AG08395 (cell line): ENCODE measurements at regions not wholly inside any gene's neighbourhood (a gene's known extent, or its start where the extent isn't known, plus 50 kb on each side); places are given as distances from the start of the nearest gene placed in this dataset.

Experiments used
- DNase-seq: peaks from one replicate; pipeline ENCODE4 v3.0.0; 2012; ENCODE audit warnings: mixed read lengths, low spot score

DNA sequence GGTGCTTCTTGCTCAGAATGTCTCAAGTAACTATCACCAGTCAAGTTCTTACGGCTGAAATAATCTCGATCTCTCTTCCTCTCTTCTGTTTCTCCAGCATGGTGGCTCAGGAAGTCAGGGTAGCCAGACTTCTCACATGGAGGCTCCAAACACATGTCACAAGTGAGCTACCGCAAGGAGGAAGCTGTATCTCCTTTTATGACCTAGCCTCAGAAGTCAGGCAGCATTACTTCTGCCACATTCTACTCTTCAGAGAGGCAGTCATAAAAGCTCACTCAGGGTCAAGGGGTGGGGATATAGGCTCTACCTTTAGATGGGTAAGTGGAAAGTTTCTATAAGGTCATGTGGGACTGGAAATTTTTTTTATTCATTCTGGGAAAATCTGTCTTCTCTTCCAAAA, 86.6 kb upstream of the NEO1 start:
- DNase-seq, result no peak

GRCh38 chr15:72964542-72964941, 87.7 kb upstream of the NEO1 start:
- DNase-seq, result no peak

- DNase-seq, result no peak
Measured at GRCh38 chr15:72964135-72964534, 88.1 kb upstream of the NEO1 start.

DNA sequence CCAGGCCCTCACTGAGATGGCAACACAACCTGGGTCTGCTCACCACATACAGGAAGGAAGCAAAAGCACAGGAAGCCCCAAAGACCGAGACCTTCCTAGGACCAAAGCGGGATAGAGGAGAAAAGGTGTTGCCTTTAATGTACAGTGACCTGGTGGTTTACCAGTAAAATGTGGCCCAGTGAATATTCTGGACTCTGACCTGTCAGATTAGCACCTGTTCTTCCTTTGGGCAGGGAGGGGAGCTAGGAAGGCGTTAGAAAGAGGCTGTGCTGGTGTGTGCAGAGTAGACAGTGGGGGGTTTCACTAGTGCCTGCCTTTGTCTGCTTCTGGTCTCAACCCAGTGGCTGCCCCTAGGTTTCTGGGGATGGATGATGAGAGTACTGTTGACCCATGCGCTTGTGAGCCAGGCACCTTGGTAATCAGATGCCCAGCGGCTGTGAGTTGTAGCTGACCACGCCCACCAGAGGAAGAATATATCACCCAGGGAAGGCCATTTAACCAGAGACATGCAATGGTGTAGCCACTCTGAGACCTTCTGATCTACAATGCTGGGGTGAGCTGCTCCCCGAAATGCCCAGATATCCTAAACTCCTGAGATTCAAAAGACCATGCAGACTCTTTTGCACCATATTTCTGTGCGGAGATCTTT, 90.1 kb upstream of the NEO1 start:
- DNase-seq, result no peak

DNA sequence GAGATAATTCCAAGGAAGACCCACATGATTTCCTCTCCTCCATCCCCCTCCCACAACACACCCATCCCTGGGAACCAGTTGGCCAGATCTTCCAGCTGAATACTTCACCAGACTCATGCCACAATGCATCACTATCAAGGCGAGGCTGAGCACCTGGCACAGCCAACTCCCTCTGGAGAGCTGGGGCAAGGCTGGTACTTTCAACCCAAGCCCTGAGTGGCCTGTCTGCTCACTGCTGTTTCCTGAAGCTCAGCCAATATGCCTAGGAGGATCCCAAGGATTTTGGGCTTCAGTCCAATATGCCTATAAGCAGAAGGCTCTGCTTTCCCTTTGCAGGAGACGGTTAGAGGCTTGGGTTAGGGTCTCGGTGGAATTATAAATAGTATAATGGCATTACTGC, 90.9 kb upstream of the NEO1 start:
- no peak for DNase-seq

GRCh38 chr15:72958634-72959033, 93.6 kb upstream of the NEO1 start:
- no peak for DNase-seq

DNA sequence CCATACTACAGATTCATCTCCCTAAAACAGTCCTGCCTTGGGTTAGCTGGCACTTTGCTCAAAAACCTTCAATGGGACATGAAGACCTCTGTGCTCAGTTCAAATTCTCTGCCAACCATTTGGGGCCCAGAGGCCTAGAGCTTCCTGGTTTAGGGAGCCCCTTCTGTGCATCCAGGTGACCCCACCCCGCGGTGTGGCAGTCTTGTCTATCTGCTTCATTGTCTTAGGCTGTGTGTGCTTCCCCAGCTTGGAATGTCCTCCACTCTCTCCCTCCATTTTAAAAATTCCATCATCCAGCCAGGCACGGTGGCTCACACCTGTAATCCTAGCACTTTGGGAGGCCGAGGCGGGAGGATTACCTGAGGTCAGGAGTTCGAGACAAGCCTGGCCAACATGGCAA, 99.0 kb upstream of the NEO1 start:
- DNase-seq, result no peak

DNA sequence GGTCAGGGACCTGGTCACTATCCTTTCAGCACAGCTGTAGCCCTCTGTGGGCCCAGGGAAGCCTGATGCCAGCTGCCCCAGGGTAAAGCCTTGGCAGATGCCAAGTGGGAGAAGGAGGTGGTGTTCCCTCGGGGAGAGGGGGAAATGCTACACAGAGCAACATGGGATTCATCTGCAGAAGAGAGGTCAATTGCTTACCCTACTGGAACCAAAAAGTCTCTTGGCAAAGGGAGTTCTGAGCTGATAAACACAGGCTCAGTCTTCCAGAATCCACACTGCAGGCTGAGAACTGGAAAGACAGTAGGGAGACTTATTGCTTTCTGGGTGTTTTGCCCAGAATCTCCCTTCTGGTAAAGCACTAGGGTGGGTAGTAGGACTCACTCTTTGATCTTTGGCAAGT, 100.1 kb upstream of the NEO1 start:
- no peak for DNase-seq

DNA sequence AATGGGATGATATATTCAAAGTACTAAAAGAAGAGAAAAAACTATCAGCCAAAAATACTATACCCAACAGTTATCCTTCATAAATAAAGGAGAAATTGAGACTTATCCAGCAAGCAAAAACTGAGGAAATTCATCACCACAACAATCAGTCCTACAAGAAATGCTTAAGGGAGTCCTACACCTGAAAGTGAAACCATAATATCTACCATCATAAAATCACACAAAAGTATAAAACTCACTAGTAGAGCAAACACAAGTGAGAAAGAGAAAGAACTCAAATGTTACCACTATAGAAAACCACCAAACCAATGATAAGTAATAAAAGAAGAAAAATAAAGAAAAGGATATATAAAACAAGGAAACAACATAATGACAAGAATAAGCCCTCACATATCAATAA, 103.6 kb upstream of the NEO1 start:
- DNase-seq, result no peak

DNA sequence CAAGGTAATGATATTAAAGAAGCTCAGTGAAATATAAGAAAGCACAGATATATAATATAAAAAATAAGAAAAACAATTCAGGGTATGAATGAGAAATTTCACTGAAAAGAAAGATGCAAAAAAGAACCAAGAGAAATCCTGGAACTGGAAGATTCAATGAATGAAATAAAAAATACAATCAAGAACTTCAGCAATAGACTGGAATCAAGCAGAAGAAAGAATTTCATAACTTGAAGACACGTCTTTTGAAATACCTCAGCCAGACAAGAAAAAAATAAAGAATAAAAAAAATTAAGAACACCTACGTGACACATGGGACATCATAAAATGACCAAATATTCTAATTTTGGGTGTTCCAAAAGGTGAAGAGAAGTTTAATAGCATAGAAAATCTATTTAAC, 104.6 kb upstream of the NEO1 start:
- no peak for DNase-seq

DNA sequence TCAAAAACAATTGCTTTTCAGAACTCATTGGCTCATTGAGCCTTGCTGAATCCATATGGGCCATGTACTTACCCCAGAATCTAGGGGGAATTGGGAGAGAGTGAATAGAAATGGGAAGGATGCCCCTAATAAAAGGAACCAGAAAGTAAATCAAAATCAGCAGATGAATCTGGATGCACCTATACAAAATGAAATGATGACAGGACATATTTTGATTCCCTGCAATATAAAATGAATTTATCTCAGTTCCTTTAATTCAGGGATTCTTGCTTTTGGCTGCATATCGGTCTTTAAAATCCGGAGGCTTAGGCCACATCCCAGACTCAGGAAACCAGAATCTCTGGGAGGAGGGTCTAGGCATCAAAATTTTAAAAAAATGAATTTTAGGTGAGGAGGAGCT, 107.7 kb upstream of the NEO1 start:
- no peak for DNase-seq

GRCh38 chr15:72940229-72940622, 112.0 kb upstream of the NEO1 start:
- no peak for DNase-seq

DNA sequence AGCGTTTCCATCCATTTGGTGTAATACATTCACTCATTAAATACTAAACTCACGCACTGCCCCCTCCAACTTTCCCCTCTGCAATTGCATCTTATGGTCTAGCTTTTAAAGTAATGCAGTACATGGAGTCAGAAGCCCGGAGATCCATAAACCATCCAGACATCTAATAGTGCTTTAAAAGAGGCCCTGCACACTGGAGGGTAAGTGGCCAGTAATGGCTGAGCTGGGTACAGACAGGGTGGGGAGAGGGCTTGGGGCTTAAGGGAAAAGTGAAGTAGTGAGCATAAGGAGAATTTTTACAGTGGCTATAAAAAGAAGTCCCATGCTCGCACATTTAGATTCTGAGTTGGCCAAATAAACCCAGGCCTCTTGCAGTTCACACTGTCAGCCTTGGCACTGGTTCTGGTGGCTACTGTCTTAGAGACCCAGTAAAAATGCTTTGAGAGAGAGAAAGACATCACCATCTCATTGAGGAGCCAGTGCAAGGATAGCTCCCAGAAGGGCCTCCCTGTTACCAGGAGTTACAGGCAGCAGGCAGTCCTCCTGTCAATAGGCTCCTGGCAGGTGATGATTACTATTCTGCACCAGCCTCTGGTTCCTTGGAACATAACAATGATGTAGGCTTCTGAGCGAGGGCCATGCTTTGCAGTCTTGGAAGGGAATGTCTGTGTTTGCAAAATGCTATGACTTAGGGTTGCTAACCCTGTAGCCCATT, 112.6 kb upstream of the NEO1 start:
- no peak for DNase-seq

GRCh38 chr15:72936691-72937679, 115.3 kb upstream of the NEO1 start:
- DNase-seq, result no peak

DNA sequence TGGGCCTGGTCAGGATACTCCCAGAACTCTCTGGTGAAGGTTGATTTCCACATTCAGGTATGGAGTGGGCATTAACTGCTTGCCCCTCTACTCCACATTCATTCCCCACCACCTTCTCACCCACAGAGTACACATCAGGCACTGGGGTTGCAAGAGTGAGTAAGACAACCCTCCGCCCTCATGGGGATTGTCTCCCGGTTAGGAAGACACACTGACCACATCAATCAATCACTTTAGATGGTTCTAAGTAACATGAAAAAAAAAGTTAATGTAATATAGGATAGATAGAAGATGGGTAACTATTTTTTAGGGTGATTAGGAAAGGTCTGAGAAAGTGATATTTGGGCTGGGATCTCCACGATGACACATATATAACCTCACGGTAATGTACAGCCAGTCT, 116.0 kb upstream of the NEO1 start:
- DNase-seq, result no peak

DNA sequence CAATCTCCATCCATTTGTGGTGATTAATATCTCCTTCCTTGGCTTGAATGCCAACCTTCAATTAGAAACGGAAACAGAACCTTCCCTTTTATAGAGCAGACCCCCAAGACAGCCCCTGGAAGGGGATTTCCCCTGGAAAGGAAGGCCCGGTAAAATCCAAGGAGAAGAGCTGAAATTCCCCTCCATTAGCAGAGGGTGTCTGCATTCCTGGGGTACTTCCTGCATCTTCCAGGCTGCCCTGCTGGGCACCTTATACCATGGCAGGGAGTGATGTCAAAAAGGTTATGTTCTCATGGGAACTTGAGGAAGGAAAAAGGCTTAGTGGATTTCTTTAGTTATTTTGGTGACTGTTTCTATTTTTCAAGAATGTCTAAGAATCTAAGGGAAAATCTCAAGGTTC, 116.7 kb upstream of the NEO1 start:
- DNase-seq, result no peak

- no peak for DNase-seq
Measured at GRCh38 chr15:72934921-72935320, 117.3 kb upstream of the NEO1 start.

DNA sequence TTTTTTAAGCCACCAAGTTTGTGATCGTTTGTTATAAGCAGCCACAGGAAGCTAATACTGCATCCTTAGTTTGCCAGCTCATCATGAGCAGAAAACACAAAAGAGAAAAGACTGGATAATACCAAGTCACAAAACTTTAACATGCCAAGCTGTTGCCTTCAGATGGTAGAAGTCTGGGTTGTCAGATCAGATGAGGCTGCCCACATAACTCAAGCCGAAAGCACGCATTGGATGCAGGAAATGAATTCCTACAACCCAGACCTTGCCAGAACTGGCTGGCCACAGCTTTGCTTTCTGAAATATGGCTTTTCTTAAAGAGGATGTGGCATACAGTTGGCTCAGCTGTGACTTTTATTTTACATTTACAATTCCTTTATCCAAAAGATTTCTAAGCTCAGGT, 118.3 kb upstream of the NEO1 start:
- DNase-seq, result peak; percentile 26

- no peak for DNase-seq
Measured at GRCh38 chr15:72932472-72932871, 119.8 kb upstream of the NEO1 start.

DNA sequence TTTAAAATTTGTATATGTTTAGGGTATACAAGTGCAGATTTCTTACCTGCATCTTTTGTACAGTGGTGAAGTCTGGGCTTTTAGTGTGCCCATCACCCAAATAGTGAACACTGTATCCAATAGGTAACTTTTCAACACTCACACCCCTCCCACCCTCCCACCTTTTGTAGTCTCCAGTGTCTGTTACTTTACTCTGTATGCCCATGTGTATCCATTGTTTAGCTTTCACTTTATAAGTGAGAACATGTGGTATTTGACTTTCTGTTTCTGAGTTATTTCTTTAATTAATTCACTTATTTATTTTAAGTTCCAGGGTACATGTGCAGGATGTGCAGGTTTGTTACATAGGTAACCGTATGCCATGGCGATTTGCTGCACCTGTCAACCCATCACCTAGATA, 124.8 kb upstream of the NEO1 start:
- DNase-seq, result no peak

DNA sequence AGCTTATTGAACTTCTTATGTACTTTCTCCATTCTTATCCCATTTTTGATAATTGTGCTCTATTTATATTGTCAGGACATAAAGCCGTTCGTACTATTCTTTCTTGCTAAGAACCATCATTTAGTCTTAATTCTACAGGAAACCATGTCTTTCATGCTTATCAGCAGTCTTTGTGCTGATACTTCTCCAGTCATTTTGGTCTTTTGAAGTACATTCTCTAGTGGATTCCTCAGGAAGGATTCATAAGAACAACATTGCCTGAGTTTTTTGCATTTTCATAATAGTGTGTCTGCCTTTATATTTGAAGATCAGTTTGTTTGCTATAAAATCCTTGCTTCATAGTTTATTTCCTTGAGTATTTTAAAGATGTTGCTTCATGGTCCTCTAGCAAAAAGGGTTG, 126.6 kb upstream of the NEO1 start:
- no peak for DNase-seq

GRCh38 chr15:72923289-72923688, 129.0 kb upstream of the NEO1 start:
- DNase-seq, result no peak

DNA sequence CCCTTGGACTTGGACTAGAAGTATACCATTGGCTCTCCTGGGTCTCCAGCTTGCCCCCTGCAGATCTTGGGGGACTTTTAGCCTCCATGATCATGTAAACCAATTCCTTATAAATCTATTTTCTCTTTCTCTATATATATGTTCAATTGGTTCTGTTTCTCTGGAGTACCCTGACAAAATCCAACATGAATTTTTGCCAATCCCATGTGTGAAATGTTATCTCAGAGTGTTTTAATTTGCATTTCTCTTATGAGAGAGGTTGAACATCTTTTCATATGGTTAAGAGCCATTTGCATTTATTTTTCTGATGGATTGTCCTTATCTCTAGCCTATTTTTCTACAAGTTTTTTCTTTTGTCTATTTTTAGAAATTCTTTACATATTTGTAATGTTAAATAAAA, 131.7 kb upstream of the NEO1 start:
- no peak for DNase-seq
